Activated CD4-positive, alpha-beta memory T cell treated with anti-CD3 and anti-CD28 coated beads for 36 hours (primary cell): ENCODE measurements at regions not wholly inside any gene's neighbourhood (a gene's known extent, or its start where the extent isn't known, plus 50 kb on each side); places are given as distances from the start of the nearest gene placed in this dataset.

Experiments
- CTCF ChIA-PET: fragments of 350-600 bp; sonication (Branson Sonifier 250); formaldehyde crosslinking; loops from one replicate; lab custom pipeline; 2021; ENCODE audit warnings: antibody characterized with exemption, inconsistent platforms; lab: Charles Lee
- POLR2A ChIA-PET: fragments of 350-600 bp; sonication (Branson Sonifier 250); formaldehyde crosslinking; loops from one replicate; lab custom pipeline; 2021; ENCODE audit warnings: antibody characterized with exemption; lab: Charles Lee
- DNase-seq: peaks from one replicate; pipeline ENCODE4 v3.0.0-alpha.2; 2020
- H3K27ac Mint-ChIP-seq: one replicate; pipeline ENCODE4 v1.8.0; 2021; ENCODE audit warnings: mixed read lengths
- H3K27me3 Mint-ChIP-seq: one replicate; pipeline ENCODE4 v1.8.0; 2021; ENCODE audit warnings: mixed read lengths
- H3K36me3 Mint-ChIP-seq: one replicate; pipeline ENCODE4 v1.8.0; 2021; ENCODE audit warnings: mixed read lengths
- H3K4me1 Mint-ChIP-seq: one replicate; pipeline ENCODE4 v1.8.0; 2021; ENCODE audit warnings: low read depth, mixed read lengths
- H3K4me3 Mint-ChIP-seq: one replicate; pipeline ENCODE4 v1.8.0; 2021; ENCODE audit warnings: mild to moderate bottlenecking, mixed read lengths
- H3K9me3 Mint-ChIP-seq: one replicate; pipeline ENCODE4 v1.8.0; 2021; ENCODE audit warnings: mixed read lengths
- intact Hi-C: fragments of 100-400 bp; cut with micrococcal nuclease; formaldehyde crosslinking; loops from one replicate; pipeline ENCODE4 v1.15.1; 2023

DNA sequence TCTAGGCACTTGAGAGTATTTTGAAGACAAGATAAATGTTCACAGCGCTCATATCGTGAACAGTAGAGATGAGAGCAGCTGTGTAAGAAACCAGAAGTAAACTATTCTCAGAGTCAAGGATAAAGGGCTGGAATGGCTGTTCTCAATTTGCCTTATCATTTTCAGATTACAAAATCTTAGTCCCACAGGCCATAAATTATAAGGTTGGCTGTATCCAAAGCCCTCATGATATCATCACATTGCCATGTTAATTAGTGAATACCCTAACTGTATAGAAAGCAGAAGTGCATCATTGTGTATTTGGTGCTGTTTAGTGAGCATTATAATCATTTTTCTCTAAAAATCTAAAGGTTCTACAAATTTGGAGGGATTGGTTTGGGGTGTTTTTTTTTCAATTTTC, 168.9 kb upstream of the EDNRA start:
- intact Hi-C loops = no loop called here
- DNase-seq = no peak
- Mint-ChIP-seq H3K27me3 (no peaks in the 10 kb centered on the region), H3K4me1 (no peaks in the 10 kb centered on the region), H3K27ac (no peak overlapping the region), H3K4me3 (no peak overlapping the region), H3K9me3 (no peaks in the 10 kb centered on the region), H3K36me3 (no peaks in the 10 kb centered on the region)
- ChIA-PET POLR2A (no interaction called here), CTCF (no interaction called here)

DNA sequence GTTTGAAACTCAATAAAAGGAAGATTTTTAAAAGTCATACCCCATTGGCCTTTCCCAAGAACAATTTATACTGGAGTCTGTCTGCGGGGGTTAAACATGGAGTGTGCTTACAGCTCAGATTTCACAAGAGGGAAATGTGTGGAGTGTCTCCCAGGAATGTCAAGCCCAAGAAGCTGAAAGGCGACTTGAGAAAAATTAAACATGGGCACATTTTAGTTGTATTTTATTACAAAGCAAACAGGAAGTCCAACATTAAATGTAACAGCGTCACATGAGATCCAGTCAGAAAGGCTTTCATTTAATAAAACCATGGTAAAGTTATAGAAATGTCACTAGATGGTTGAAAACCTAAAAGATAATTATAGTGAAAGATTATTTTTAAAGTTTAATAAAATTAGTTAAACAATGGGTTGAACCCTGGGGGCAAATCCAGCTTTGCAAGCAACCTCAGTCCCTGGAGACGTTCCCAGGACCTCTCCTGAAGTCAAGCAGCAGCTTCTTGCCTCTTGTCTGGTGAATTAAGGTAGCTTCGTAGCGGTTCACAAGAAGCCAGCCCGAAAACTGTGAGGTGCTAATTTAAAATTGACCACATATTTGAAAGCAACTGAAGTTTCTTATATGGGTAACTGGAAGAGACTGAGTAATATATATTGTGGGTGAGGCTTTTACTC, 168.4 kb upstream of the EDNRA start:
- ChIA-PET POLR2A (no interaction called here), CTCF (no interaction called here)
- Mint-ChIP-seq H3K4me1 (no peaks in the 10 kb centered on the region), H3K9me3 (no peaks in the 10 kb centered on the region), H3K27ac (no peak overlapping the region), H3K27me3 (no peaks in the 10 kb centered on the region), H3K36me3 (no peaks in the 10 kb centered on the region), H3K4me3 (no peak overlapping the region)
- intact Hi-C loops = no loop called here
- no peak for DNase-seq

- no peaks in the 10 kb centered on the region for H3K4me1 Mint-ChIP-seq
- H3K36me3 Mint-ChIP-seq = no peaks in the 10 kb centered on the region
- DNase-seq = no peak
- H3K27me3 Mint-ChIP-seq = no peaks in the 10 kb centered on the region
- no peaks in the 10 kb centered on the region for H3K9me3 Mint-ChIP-seq
- H3K4me3 Mint-ChIP-seq = no peak overlapping the region
- intact Hi-C loops = no loop called here
- no peak overlapping the region for H3K27ac Mint-ChIP-seq
- ChIA-PET CTCF (no interaction called here), POLR2A (no interaction called here)
Observed at GRCh38 chr4:147313108-147313507, 167.8 kb upstream of the EDNRA start.

GRCh38 chr4:147318586-147318985, 162.3 kb upstream of the EDNRA start:
- Mint-ChIP-seq H3K36me3 (no peaks in the 10 kb centered on the region), H3K27ac (no peak overlapping the region), H3K4me3 (no peak overlapping the region), H3K9me3 (no peaks in the 10 kb centered on the region), H3K4me1 (no peaks in the 10 kb centered on the region), H3K27me3 (no peaks in the 10 kb centered on the region)
- CTCF ChIA-PET = interaction anchor here (0.6 to 0.7 kb wide), 2 partner anchors 35 to 527 kb away, joined by 3 to 4 read pairs; no protein-coding TSS in a partner anchor
- DNase-seq = no peak
- POLR2A ChIA-PET = no interaction called here
- intact Hi-C loops = no loop called here

- CTCF ChIA-PET = no interaction called here
- Mint-ChIP-seq H3K27me3 (no peaks in the 10 kb centered on the region), H3K4me3 (no peak overlapping the region), H3K27ac (no peak overlapping the region), H3K9me3 (no peaks in the 10 kb centered on the region), H3K36me3 (no peaks in the 10 kb centered on the region), H3K4me1 (no peaks in the 10 kb centered on the region)
- DNase-seq = no peak
- POLR2A ChIA-PET = no interaction called here
- intact Hi-C loops = no loop called here
Observed at GRCh38 chr4:147325571-147325981, 155.3 kb upstream of the EDNRA start.

- no peak overlapping the region for H3K4me3 Mint-ChIP-seq
- ChIA-PET CTCF (no interaction called here), POLR2A (no interaction called here)
Observed at GRCh38 chr4:147326591-147326990, 154.3 kb upstream of the EDNRA start.

DNA sequence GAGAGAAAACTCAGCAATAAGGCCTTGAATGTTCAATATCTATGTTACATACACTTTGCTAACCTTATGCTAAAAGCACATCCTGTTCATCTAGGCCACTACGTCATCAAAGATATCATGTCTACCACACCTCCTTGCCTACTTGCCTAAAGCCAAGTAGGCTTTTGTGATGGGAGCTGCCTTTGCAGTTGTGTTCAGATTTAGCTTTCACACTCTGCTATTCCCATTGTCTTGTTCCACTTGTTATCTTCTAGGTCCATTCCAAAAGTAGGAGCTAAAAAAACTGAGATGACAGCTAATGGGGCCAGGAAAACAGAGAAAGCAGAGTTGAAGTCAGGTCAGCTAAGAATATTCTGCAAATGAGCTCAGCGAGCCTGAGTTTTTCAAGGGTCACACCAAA, 153.6 kb upstream of the EDNRA start:
- Mint-ChIP-seq H3K4me3 (no peak overlapping the region), H3K36me3 (no peaks in the 10 kb centered on the region), H3K9me3 (no peaks in the 10 kb centered on the region), H3K27me3 (no peaks in the 10 kb centered on the region), H3K27ac (no peak overlapping the region), H3K4me1 (no peaks in the 10 kb centered on the region)
- CTCF ChIA-PET = no interaction called here
- intact Hi-C loops = no loop called here
- POLR2A ChIA-PET = no interaction called here
- no peak for DNase-seq

More at GRCh38 chr4:147326591-147326990, 154.3 kb upstream of the EDNRA start:
- Mint-ChIP-seq H3K27ac (no peak overlapping the region), H3K4me1 (no peaks in the 10 kb centered on the region), H3K27me3 (no peaks in the 10 kb centered on the region), H3K9me3 (no peaks in the 10 kb centered on the region), H3K36me3 (no peaks in the 10 kb centered on the region)
- DNase-seq = no peak
- intact Hi-C loops = no loop called here

- Mint-ChIP-seq H3K4me1 (no peaks in the 10 kb centered on the region), H3K27ac (no peak overlapping the region), H3K27me3 (no peaks in the 10 kb centered on the region), H3K9me3 (no peaks in the 10 kb centered on the region), H3K36me3 (no peaks in the 10 kb centered on the region), H3K4me3 (no peak overlapping the region)
- POLR2A ChIA-PET = no interaction called here
- DNase-seq = no peak
- CTCF ChIA-PET = no interaction called here
- intact Hi-C loops = no loop called here
Observed at GRCh38 chr4:147328189-147328588, 152.7 kb upstream of the EDNRA start.

GRCh38 chr4:147328756-147329446, 152.0 kb upstream of the EDNRA start:
- H3K27ac Mint-ChIP-seq = no peak overlapping the region
- POLR2A ChIA-PET = no interaction called here
- H3K27me3 Mint-ChIP-seq = no peaks in the 10 kb centered on the region
- H3K4me1 Mint-ChIP-seq = no peaks in the 10 kb centered on the region
- H3K4me3 Mint-ChIP-seq = no peak overlapping the region
- H3K9me3 Mint-ChIP-seq = no peaks in the 10 kb centered on the region
- no peaks in the 10 kb centered on the region for H3K36me3 Mint-ChIP-seq
- CTCF ChIA-PET = no interaction called here
- no peak for DNase-seq
- intact Hi-C loops = no loop called here

DNA sequence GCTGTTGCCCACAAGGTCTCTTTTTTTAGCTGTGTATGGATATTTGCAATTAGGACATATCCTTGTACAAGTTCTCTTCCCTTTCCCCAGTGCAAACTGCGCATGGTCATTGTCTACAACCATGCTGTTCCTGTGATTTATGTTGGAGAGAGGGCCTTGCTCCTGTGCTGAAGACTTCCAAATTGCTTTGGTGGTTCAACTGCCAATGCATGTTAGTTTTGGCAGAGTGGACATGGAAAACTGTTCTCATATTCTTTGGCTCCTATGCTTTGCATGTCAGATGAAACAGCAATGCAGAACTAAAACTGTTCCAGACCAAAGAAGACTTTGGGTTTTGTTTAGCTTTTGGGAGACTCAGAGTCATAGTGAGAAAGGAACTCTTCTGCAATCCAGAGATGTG, 148.8 kb upstream of the EDNRA start:
- DNase-seq = no peak
- H3K9me3 Mint-ChIP-seq = no peaks in the 10 kb centered on the region
- intact Hi-C loops = no loop called here
- POLR2A ChIA-PET = no interaction called here
- no peak overlapping the region for H3K4me3 Mint-ChIP-seq
- CTCF ChIA-PET = no interaction called here
- H3K4me1 Mint-ChIP-seq = no peaks in the 10 kb centered on the region
- no peaks in the 10 kb centered on the region for H3K36me3 Mint-ChIP-seq
- no peaks in the 10 kb centered on the region for H3K27me3 Mint-ChIP-seq
- H3K27ac Mint-ChIP-seq = no peak overlapping the region

GRCh38 chr4:147334478-147334877, 146.4 kb upstream of the EDNRA start:
- intact Hi-C loops = no loop called here
- POLR2A ChIA-PET = no interaction called here

GRCh38 chr4:147335183-147335582, 145.7 kb upstream of the EDNRA start:
- H3K9me3 Mint-ChIP-seq = no peaks in the 10 kb centered on the region
- ChIA-PET CTCF (no interaction called here), POLR2A (no interaction called here)
- H3K4me3 Mint-ChIP-seq = no peak overlapping the region
- H3K4me1 Mint-ChIP-seq = no peaks in the 10 kb centered on the region
- no peak overlapping the region for H3K27ac Mint-ChIP-seq
- DNase-seq = no peak
- intact Hi-C loops = no loop called here
- no peaks in the 10 kb centered on the region for H3K36me3 Mint-ChIP-seq
- H3K27me3 Mint-ChIP-seq = no peaks in the 10 kb centered on the region

More at GRCh38 chr4:147334478-147334877, 146.4 kb upstream of the EDNRA start:
- CTCF ChIA-PET = no interaction called here
- no peaks in the 10 kb centered on the region for H3K9me3 Mint-ChIP-seq
- no peaks in the 10 kb centered on the region for H3K27me3 Mint-ChIP-seq
- DNase-seq = no peak
- no peaks in the 10 kb centered on the region for H3K4me1 Mint-ChIP-seq
- H3K36me3 Mint-ChIP-seq = no peaks in the 10 kb centered on the region
- no peak overlapping the region for H3K27ac Mint-ChIP-seq
- H3K4me3 Mint-ChIP-seq = no peak overlapping the region

- Mint-ChIP-seq H3K27me3 (no peaks in the 10 kb centered on the region), H3K4me1 (no peaks in the 10 kb centered on the region), H3K9me3 (no peaks in the 10 kb centered on the region), H3K27ac (no peak overlapping the region), H3K36me3 (no peaks in the 10 kb centered on the region), H3K4me3 (no peak overlapping the region)
- intact Hi-C loops = no loop called here
- DNase-seq = no peak
- POLR2A ChIA-PET = no interaction called here
- CTCF ChIA-PET = no interaction called here
Observed at GRCh38 chr4:147336252-147336651, 144.6 kb upstream of the EDNRA start.
